OCI-LY3 (cell line): ENCODE measurements at regions not wholly inside any gene's neighbourhood (a gene's known extent, or its start where the extent isn't known, plus 50 kb on each side); places are given as distances from the start of the nearest gene placed in this dataset.

ENCODE experiments used
- H2AFZ ChIP-seq: fragments of 200-600, 300-600 bp; shearing (Covaris generic); 2 replicates; pipeline ENCODE4 v1.6.0; 2014; ENCODE audit warnings: antibody characterized with exemption, low read depth, low read length
- H3K27ac ChIP-seq: fragments of 200-600, 300-600 bp; sonication (generic); 2 replicates; pipeline ENCODE4 v1.5.1; 2014; ENCODE audit warnings: mild to moderate bottlenecking, low read length, moderate library complexity, mixed read lengths
- H3K27me3 ChIP-seq: fragments of 200-600, 300-600 bp; sonication (generic); 2 replicates; pipeline ENCODE4 v1.6.1; 2014; ENCODE audit warnings: low read depth, low read length, mixed read lengths
- H3K36me3 ChIP-seq: fragments of 200-600, 300-600 bp; sonication (generic); replicated peaks from 2 replicates; pipeline ENCODE3; 2014; ENCODE audit warnings: low read depth, low read length, mixed read lengths
- H3K4me1 ChIP-seq: fragments of 300-600, 200-600 bp; sonication (generic); 2 replicates; pipeline ENCODE4 v1.6.1; 2014; ENCODE audit warnings: low read length, mixed read lengths
- H3K4me2 ChIP-seq: fragments of 200-600, 300-600 bp; sonication (generic); 2 replicates; pipeline ENCODE4 v1.6.1; 2014; ENCODE audit warnings: low read length, mixed read lengths
- H3K4me3 ChIP-seq: fragments of 300-600, 200-600 bp; sonication (generic); 2 replicates; pipeline ENCODE4 v1.5.1; 2014; ENCODE audit warnings: antibody characterized with exemption, mild to moderate bottlenecking, low read length, moderate library complexity
- H3K79me2 ChIP-seq: fragments of 300-600, 200-600 bp; shearing (Covaris generic); 2 replicates; pipeline ENCODE4 v1.6.1; 2014; ENCODE audit warnings: mild to moderate bottlenecking, low read length, mixed read lengths
- H3K9ac ChIP-seq: fragments of 300-600, 200-600 bp; shearing (Covaris generic); 2 replicates; pipeline ENCODE4 v1.6.0; 2014; ENCODE audit warnings: mild to moderate bottlenecking, low read length, moderate library complexity
- H3K9me3 ChIP-seq: fragments of 200-600, 300-600 bp; shearing (Covaris generic); 2 replicates; pipeline ENCODE4 v1.6.1; 2014; ENCODE audit warnings: low read length, mixed read lengths; ENCODE audit not compliant: insufficient read depth
- H4K20me1 ChIP-seq: fragments of 200-600, 300-600 bp; sonication (generic); 2 replicates; pipeline ENCODE4 v1.6.1; 2016; ENCODE audit warnings: low read length, mixed read lengths; ENCODE audit not compliant: insufficient read depth
- EZH2phosphoT487 ChIP-seq: fragments of 200-600 bp; shearing (Covaris generic); IDR thresholded peaks from 2 replicates; pipeline ENCODE4 v1.6.1; 2018; ENCODE audit warnings: antibody characterized with exemption, mixed run types, low read depth
- TF ChIP-seq, protein P1 (sequence below): fragments of 200-600, 300-600 bp; sonication (generic); IDR thresholded peaks from 2 replicates; pipeline ENCODE4 v1.5.1; 2014; ENCODE audit warnings: antibody characterized with exemption, low read length, low read depth

DNA sequence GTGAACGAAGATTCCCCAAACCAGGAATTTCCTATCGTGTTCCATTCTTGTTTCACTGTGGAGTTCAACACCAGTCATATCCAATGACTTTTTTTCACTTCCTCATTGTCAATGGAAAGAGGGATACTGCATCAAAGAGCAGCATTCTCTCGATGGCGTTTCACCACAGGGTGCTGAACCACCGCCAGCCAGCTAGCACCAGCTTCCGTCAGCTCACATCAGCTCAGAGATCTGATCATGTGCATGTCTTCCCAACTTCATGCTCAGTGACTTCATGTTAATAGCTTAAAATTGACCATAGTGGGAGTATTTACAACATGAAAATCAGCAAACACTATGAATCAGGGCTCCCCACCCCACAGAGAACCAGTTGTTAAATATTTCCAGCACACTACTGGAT lies 359.9 kb downstream of the TNS1 start:
- Histone ChIP-seq H3K9ac (no peak overlapping the region), H3K36me3 (no peaks in the 10 kb centered on the region), H2AFZ (no peak overlapping the region), H4K20me1 (no peaks in the 10 kb centered on the region), H3K27ac (no peak overlapping the region), H3K4me1 (no peaks in the 10 kb centered on the region), H3K9me3 (no peaks in the 10 kb centered on the region), H3K4me2 (no peak overlapping the region), H3K79me2 (no peaks in the 10 kb centered on the region), H3K27me3 (0 out of 2 replicates have a peak, but pooled peaks cover 5% of the 10 kb centered on the region), H3K4me3 (no peak overlapping the region)
- TF ChIP-seq EZH2phosphoT487: no peak
- TF ChIP-seq, protein P1, sequence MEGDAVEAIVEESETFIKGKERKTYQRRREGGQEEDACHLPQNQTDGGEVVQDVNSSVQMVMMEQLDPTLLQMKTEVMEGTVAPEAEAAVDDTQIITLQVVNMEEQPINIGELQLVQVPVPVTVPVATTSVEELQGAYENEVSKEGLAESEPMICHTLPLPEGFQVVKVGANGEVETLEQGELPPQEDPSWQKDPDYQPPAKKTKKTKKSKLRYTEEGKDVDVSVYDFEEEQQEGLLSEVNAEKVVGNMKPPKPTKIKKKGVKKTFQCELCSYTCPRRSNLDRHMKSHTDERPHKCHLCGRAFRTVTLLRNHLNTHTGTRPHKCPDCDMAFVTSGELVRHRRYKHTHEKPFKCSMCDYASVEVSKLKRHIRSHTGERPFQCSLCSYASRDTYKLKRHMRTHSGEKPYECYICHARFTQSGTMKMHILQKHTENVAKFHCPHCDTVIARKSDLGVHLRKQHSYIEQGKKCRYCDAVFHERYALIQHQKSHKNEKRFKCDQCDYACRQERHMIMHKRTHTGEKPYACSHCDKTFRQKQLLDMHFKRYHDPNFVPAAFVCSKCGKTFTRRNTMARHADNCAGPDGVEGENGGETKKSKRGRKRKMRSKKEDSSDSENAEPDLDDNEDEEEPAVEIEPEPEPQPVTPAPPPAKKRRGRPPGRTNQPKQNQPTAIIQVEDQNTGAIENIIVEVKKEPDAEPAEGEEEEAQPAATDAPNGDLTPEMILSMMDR: no peak

DNA sequence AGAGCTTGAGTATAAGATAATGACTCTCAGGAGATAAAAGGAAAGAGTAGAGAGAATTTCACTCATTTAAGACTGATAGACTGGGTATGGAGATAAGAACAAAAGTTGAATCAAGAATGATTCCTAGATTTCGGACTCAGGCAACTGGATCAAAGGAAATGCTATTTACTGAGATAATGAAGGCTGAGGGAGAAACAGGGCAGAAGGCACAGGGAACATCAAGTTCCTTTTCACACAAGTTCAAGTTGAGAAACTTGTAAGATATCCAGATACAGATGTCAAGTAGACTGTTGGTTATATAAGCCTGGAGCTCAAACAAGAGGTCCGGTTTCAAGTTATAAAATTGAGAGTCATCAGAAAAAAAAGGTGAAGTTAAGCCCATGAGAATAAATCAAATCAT lies 360.8 kb downstream of the TNS1 start:
- H3K36me3 ChIP-seq: no peaks in the 10 kb centered on the region
- H3K4me2 ChIP-seq: no peak overlapping the region
- 0 out of 2 replicates have a peak, but pooled peaks cover 5% of the 10 kb centered on the region for H3K27me3 ChIP-seq
- H3K27ac ChIP-seq: no peak overlapping the region
- H3K9me3 ChIP-seq: no peaks in the 10 kb centered on the region
- no peak for TF ChIP-seq EZH2phosphoT487
- TF ChIP-seq, protein P1: no peak
- H3K9ac ChIP-seq: no peak overlapping the region
- no peak overlapping the region for H3K4me3 ChIP-seq
- no peak overlapping the region for H2AFZ ChIP-seq
- H3K79me2 ChIP-seq: no peaks in the 10 kb centered on the region
- H4K20me1 ChIP-seq: no peaks in the 10 kb centered on the region
- H3K4me1 ChIP-seq: no peaks in the 10 kb centered on the region

DNA sequence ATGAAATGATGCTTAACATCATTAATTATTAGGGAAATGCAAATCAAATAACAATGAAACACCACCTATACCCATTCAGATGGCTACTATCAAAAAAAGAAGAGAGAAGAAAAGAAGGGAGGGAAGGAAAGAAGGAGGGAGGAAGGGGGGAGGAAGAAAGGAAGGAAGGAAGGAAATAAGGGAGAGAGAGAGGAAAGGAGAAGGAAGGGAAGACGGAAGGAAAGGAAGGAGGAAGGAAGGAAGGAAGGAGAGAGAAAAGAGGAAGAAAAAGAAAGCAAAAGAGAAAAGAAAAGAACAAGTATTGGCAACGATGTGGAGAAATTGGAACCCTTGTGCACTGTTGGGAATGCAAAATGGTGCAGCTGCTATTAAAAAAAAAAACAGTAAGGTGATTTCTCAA lies 363.3 kb downstream of the TNS1 start:
- Histone ChIP-seq H3K9ac (no peak overlapping the region), H2AFZ (no peak overlapping the region), H3K4me3 (no peak overlapping the region), H3K4me2 (no peak overlapping the region), H3K27ac (no peak overlapping the region), H3K79me2 (no peaks in the 10 kb centered on the region), H4K20me1 (no peaks in the 10 kb centered on the region), H3K27me3 (0 out of 2 replicates have a peak, but pooled peaks cover 5% of the 10 kb centered on the region), H3K4me1 (no peaks in the 10 kb centered on the region), H3K36me3 (no peaks in the 10 kb centered on the region), H3K9me3 (no peaks in the 10 kb centered on the region)
- TF ChIP-seq, protein P1: no peak
- TF ChIP-seq EZH2phosphoT487: no peak

DNA sequence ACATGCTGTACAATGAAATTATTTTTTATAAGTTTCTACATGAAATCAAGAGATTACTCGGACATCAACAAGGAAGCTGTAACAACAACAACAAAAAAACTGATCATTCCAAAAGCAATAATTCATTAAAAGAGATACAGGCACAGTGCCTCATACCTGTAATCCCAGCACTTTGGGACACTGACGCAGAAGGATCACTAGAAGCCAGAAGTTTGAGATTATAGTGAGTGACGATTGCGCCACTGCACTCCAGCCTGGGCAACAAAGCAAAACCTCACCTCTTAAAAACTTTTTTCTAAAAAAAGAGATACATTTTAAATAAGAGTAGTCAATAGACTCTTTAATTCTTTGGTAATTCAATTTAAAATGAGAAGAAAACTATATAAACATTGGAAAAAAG lies 364.3 kb downstream of the TNS1 start:
- no peak for TF ChIP-seq EZH2phosphoT487
- TF ChIP-seq, protein P1: no peak
- no peak overlapping the region for H3K4me3 ChIP-seq
- no peaks in the 10 kb centered on the region for H4K20me1 ChIP-seq
- no peaks in the 10 kb centered on the region for H3K9me3 ChIP-seq
- H3K9ac ChIP-seq: no peak overlapping the region
- no peaks in the 10 kb centered on the region for H3K36me3 ChIP-seq
- H3K4me1 ChIP-seq: no peaks in the 10 kb centered on the region
- H3K27ac ChIP-seq: no peak overlapping the region
- no peak overlapping the region for H3K4me2 ChIP-seq
- H3K79me2 ChIP-seq: no peaks in the 10 kb centered on the region
- no peaks in the 10 kb centered on the region for H3K27me3 ChIP-seq
- H2AFZ ChIP-seq: no peak overlapping the region
